ENCODE measurements at regions not wholly inside any gene's neighbourhood (a gene's known extent, or its start where the extent isn't known, plus 50 kb on each side); places are given as distances from the start of the nearest gene placed in this dataset.
A peak's percentile ranks its signal among the peaks of the same experiment; 100 is the strongest.

DNA sequence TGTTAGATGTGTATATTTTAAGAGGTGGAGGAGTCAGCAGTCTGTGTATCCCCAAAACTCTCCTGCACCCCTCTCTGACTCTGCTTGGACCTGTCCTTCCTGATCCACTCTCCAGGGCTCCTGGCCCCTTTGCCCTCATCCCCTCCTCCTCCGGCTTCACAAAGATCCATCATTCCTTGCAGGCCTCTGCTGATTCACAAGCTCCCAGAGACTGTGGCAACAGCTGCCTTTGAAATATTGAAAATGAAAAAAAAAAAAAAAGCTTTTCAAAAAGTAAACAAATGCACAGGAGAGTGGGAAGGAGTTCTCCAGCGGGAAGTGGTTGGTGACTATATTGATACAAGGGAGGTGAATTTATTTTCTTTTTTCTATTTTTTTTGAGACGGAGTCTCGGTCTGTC is 330.2 kb upstream of the SULF2 start:
- ATAC-seq: no peak
- no peak for DNase-seq (ENCODE audit: low spot score)

GRCh38 chr20:48107560-48107959 is 322.3 kb upstream of the SULF2 start:
- DNase-seq (ENCODE audit: low spot score) (no peak), ATAC-seq (no peak)

DNA sequence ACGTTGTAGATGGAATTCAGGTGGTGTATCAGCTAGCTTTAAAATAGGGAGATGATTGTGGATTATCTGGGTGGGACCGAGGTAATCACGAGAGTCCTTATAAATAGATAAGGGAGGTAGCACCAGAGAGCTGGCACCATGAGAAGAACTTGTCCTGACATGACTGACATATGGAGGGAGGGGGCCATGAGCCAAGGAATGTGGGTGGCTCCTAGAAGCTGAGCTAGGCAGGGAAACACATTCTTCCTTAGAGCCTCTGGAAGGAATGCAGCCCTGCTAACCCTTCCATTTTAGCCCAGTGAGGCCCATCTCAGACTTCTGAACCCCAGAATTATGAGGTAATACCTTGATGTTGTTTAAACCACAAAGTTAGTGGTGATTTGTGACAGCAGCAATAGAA is 321.1 kb upstream of the SULF2 start:
- ATAC-seq (no peak), DNase-seq (ENCODE audit: low spot score) (no peak)

DNA sequence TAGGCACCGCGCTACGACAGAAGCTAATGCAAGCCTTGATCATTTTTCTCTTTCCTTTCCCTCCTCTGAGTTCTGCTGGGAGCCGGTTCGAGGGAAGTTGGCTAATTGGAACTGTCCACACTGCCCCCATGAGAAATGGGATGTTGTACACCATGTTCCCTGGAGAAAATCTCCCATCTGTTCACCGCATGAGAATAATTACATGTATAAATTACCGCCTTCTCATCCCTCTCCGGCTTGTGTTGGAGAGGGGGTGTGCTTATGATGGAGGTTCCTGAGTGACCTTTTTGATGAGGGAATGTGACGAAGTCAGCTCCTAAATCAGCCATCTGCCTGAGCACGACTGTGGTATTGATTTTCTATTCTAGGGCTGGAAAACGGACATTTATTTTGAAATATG is 320.2 kb upstream of the SULF2 start:
- no peak for ATAC-seq
- DNase-seq (ENCODE audit: low spot score): no peak

DNA sequence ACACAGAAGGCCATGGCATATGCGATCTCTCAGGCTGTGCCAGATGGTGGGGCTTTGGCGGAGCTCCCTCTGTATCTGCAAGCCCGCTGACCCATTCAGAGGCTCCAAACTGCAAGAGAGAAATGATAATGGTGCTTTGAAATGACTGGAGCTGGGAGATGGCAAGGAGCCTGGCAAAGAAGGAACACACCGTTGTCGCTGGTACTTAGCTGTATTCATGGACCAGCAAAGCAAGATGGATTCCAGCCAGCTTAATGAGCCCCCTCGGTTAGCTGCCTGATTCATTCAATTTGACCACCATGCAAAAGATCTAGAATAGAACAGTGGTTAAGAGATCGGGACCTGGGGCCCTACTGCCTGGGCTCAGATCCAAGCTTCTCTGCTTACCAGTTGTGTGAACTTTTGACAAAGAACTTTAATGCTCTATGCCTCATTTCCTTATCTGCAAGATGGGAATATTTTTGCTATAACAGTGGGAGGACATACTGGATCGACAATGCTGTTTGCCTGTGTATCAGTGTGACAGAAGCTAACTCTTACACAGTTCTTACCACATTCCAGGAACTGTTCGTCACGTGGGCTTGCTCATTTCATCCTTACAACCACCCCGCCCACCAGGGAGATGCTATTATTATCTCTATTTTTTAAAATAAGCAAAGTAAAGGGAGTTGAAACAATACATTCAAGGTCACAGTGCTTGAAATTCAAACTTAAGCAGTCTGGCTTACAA is 317.8 kb upstream of the SULF2 start:
- no peak for ATAC-seq
- DNase-seq (ENCODE audit: low spot score): no peak

- peak; percentile 85 for ATAC-seq
- DNase-seq (ENCODE audit: low spot score): peak; percentile 67
These were observed 317.0 kb upstream of the SULF2 start for GRCh38 chr20:48102076-48102787.

DNA sequence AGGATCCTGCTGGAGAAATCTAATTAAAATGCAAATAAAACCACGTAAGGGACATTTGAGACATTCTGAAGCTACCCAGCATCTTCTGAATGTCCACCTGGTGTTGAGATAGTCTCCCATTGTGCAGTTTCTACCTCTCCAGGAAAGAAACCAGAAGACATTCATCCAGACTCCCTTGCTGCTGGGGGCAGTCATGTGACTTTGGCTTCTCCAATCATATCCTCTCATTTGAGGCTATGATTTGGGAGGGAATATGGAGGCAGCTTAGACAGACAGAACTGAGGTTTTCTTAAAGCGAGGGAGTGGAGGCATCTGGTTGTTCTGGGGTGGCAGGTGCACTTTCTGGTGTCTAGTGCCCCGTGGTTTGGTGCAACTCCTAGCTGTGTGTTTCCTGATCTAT is 315.2 kb upstream of the SULF2 start:
- ATAC-seq: no peak
- no peak for DNase-seq (ENCODE audit: low spot score)

DNA sequence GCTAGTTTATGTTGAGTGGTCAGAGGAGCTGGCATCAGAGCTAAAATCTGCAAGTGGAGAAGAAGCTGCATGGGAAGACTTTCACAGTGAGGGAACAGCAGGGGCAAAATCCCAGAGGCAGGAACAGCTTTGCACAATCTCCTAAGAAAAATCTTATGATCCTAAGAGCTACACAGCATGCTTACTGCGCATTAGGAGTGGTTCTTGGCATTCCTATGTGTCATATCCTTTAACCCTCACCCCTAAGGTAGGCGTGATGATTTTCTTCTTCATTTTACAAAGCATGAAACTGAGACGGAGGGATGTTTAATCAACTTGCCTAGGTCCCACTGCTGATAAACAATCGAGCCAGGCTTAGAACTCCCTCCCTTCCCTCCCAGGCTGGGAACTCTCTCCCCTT is 313.6 kb upstream of the SULF2 start:
- ATAC-seq (no peak), DNase-seq (ENCODE audit: low spot score) (no peak)

GRCh38 chr20:48098099-48098498 is 312.8 kb upstream of the SULF2 start:
- no peak for DNase-seq (ENCODE audit: low spot score)
- ATAC-seq: no peak

- ATAC-seq: peak; percentile 41
These were observed 311.9 kb upstream of the SULF2 start for GRCh38 chr20:48096957-48097890.

GRCh38 chr20:48096212-48096875 is 311.1 kb upstream of the SULF2 start:
- ATAC-seq (no peak), DNase-seq (ENCODE audit: low spot score) (no peak)

More at GRCh38 chr20:48096957-48097890, 311.9 kb upstream of the SULF2 start:
- no peak for DNase-seq (ENCODE audit: low spot score)

DNA sequence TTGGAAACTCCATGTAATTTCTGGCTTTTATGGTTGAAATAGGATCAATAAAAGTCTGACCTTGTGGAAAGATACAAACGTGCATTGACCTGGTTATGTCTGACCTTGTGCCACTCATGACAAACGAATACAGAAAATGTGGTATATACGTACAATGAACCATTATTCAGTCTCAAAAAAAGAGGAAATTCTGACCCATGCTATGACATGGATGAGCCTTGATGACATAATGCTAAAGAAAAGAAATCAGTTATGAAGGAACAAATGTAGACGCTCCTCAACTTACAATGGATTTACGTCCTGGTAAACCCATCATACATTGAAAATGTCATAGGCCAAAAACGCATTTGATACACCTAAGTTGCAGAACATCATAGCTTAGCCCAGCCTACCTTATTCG is 309.7 kb upstream of the SULF2 start:
- DNase-seq (ENCODE audit: low spot score) (no peak), ATAC-seq (no peak)

DNA sequence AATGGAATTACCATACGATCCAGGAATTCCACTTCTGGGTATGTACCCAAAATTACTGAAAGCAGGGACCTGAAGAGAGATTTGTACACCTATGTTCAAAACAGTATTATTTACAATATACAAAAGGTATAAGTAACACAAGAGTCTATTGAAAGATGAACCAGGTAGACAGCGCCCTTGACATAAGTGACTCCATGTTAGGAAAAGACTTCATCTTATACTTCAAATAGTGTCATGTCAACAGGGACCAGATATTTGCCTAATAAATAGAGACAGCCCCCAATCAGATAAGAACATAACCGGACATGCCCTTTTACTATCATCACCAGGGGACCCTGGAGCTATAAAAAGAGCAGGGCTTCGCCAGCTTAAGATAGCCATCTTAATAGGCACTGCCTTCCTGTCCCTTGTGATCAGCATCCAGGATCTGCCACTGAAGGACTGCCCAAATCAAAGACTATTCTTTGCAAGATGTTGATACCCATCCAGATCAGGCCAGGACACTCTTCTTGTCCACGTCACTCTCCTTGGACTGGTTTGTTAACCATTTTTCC is 309.0 kb upstream of the SULF2 start:
- no peak for DNase-seq (ENCODE audit: low spot score)
- no peak for ATAC-seq

DNA sequence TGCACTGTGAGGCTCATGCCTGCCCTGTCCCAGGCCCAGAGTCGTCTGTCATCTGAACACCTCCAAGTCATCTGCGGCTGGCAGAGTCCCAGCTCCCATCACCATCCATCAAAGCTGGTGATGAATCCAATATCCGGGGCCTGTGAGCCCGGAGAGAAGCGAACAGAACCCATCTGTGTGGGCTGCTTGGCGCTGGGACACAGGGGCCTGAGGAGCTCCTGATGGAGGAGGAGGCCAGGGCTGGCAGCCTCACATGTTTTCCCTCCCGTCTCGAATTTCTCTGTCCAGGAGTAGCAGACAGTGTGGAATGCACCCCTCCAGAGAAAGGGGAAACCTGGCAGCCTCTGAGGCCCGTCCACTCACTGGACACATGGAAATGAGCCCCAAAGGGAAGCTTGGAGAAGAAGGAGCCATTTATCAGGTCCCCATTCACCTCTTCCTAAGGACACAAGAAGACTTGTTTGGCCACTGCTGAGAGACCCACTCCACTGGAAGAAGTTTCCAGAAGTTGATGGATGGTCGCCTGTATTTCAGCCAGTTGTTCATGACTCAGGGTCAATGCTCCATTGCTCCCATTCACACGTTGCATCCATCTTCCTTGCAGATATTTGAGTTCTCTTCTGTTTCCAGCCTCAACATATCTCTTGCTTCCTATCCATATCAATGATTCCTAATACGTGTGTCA is 307.5 kb upstream of the SULF2 start:
- no peak for ATAC-seq
- DNase-seq (ENCODE audit: low spot score): no peak

DNA sequence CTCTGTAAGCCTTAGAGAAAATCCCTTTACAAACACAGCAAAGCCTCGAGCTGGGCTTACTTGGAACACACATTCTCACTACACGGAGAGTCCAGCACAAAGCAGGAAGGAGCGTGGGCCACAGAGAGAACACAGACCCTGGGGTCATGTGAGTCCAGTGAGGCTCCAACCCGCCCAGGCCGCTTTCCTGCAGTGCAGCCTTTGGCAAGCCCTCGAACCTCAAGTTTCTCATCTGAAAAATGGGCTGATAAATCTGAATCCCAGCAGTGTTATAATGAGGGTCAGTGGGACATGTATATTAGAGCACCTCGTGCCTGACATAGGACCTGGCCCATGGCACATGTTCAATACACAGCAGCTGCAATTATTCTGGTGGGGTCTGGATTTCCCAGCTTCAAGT is 305.5 kb upstream of the SULF2 start:
- ATAC-seq (no peak), DNase-seq (ENCODE audit: low spot score) (no peak)

GRCh38 chr20:48090314-48090713 is 305.0 kb upstream of the SULF2 start:
- DNase-seq (ENCODE audit: low spot score) (no peak), ATAC-seq (no peak)

DNA sequence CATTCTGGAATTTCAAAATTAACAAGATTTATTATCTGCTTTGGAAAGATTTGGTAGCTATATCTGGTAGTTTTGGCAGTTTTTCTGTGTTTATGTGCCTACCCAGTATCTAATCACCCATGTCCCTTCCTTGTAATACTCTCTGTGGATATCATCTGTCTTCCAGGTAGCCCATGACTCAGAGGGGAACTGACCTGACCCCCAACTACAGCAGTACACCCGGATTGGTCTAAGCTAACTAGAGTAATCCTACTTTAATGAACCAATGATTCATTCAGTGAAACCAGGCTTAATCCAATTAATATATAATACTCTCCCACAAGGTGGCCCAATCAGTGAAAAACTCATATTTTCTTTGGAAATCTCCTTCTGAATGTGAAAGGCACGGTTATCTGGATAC is 295.3 kb upstream of the SULF2 start:
- DNase-seq (ENCODE audit: low spot score) (no peak), ATAC-seq (no peak)

- DNase-seq (ENCODE audit: low spot score): no peak
- ATAC-seq: no peak
These were observed 293.7 kb upstream of the SULF2 start for GRCh38 chr20:48079028-48079427.

- DNase-seq (ENCODE audit: low spot score) (no peak), ATAC-seq (no peak)
These were observed 291.5 kb upstream of the SULF2 start for GRCh38 chr20:48076747-48077146.

DNA sequence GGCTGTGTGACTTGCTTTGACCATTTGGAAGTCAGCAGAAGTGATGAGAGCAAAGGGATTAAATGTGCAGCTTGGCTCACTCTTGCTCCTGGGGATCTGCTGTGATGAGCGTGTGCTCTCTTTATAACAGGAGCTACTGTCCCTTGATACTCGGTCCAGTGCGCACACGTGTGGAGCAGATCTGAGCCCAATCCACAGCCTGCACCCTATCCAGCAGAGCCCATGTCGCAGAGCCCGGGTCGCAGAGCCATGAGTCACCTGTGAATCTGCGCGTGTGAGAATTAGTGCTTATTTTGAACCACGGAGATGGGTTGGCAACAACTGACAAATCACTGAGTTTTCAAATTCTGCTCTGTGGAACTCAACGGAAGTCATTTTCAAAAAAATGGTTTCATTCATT is 291.0 kb upstream of the SULF2 start:
- DNase-seq (ENCODE audit: low spot score) (no peak), ATAC-seq (no peak)

Measured in left lobe of liver (tissue), 2 donors.